ENCODE measurements at regions not wholly inside any gene's neighbourhood (a gene's known extent, or its start where the extent isn't known, plus 50 kb on each side); places are given as distances from the start of the nearest gene placed in this dataset.

GRCh38 chr10:88181902-88182600, 318.6 kb downstream of the PTEN start:
- no peak for TF ChIP-seq POLR2A (IDR thresholded peaks at IDR 0.05; ENCODE audit: low read depth, low read length)
- DNase-seq (ENCODE audit: insufficient read length, low spot score) (no peak), FAIRE-seq (no peak)

GRCh38 chr10:88182601-88182930, 319.1 kb downstream of the PTEN start:
- DNase-seq (ENCODE audit: insufficient read length, low spot score) (no peak), FAIRE-seq (peak; percentile 70)
- TF ChIP-seq POLR2A (IDR thresholded peaks at IDR 0.05; ENCODE audit: low read depth, low read length): no peak

- TF ChIP-seq POLR2A (IDR thresholded peaks at IDR 0.05; ENCODE audit: low read depth, low read length): no peak
- DNase-seq (ENCODE audit: insufficient read length, low spot score) (no peak), FAIRE-seq (peak; percentile 67)
Measured at GRCh38 chr10:88184543-88185297, 321.3 kb downstream of the PTEN start.

- FAIRE-seq (no peak), DNase-seq (ENCODE audit: insufficient read length, low spot score) (no peak)
- no peak for TF ChIP-seq POLR2A (IDR thresholded peaks at IDR 0.05; ENCODE audit: low read depth, low read length)
Measured at GRCh38 chr10:88185830-88186229, 322.4 kb downstream of the PTEN start.

GRCh38 chr10:88186335-88186734, 322.9 kb downstream of the PTEN start:
- DNase-seq (ENCODE audit: insufficient read length, low spot score): no peak
- FAIRE-seq: peak; percentile 36
- no peak for TF ChIP-seq POLR2A (IDR thresholded peaks at IDR 0.05; ENCODE audit: low read depth, low read length)

- FAIRE-seq: no peak
- no peak for DNase-seq (ENCODE audit: insufficient read length, low spot score)
- no peak for TF ChIP-seq POLR2A (IDR thresholded peaks at IDR 0.05; ENCODE audit: low read depth, low read length)
Measured at GRCh38 chr10:88187472-88187871, 324.0 kb downstream of the PTEN start.

GRCh38 chr10:88190123-88190522, 326.7 kb downstream of the PTEN start:
- no peak for FAIRE-seq
- TF ChIP-seq POLR2A (IDR thresholded peaks at IDR 0.05; ENCODE audit: low read depth, low read length): no peak
- no peak for DNase-seq (ENCODE audit: insufficient read length, low spot score)

GRCh38 chr10:88190540-88191235, 327.3 kb downstream of the PTEN start:
- TF ChIP-seq POLR2A (IDR thresholded peaks at IDR 0.05; ENCODE audit: low read depth, low read length): no peak
- DNase-seq (ENCODE audit: insufficient read length, low spot score) (no peak), FAIRE-seq (no peak)

- TF ChIP-seq POLR2A (IDR thresholded peaks at IDR 0.05; ENCODE audit: low read depth, low read length): no peak
- no peak for DNase-seq (ENCODE audit: insufficient read length, low spot score)
- no peak for FAIRE-seq
Measured at GRCh38 chr10:88193018-88193417, 329.6 kb downstream of the PTEN start.

- no peak for TF ChIP-seq POLR2A (IDR thresholded peaks at IDR 0.05; ENCODE audit: low read depth, low read length)
- FAIRE-seq (peak; percentile 86), DNase-seq (ENCODE audit: insufficient read length, low spot score) (peak; percentile 40)
Measured at GRCh38 chr10:88194041-88194887, 330.8 kb downstream of the PTEN start.

- no peak for DNase-seq (ENCODE audit: insufficient read length, low spot score)
- FAIRE-seq: no peak
- TF ChIP-seq POLR2A (IDR thresholded peaks at IDR 0.05; ENCODE audit: low read depth, low read length): no peak
Measured at GRCh38 chr10:88194961-88195367, 331.5 kb downstream of the PTEN start.

- no peak for TF ChIP-seq POLR2A (IDR thresholded peaks at IDR 0.05; ENCODE audit: low read depth, low read length)
- FAIRE-seq: no peak
- DNase-seq (ENCODE audit: insufficient read length, low spot score): no peak
Measured at GRCh38 chr10:88195841-88196240, 332.4 kb downstream of the PTEN start.

GRCh38 chr10:88196291-88196690, 332.9 kb downstream of the PTEN start:
- no peak for TF ChIP-seq POLR2A (IDR thresholded peaks at IDR 0.05; ENCODE audit: low read depth, low read length)
- FAIRE-seq: no peak

GRCh38 chr10:88198023-88198422, 334.6 kb downstream of the PTEN start:
- TF ChIP-seq POLR2A (IDR thresholded peaks at IDR 0.05; ENCODE audit: low read depth, low read length): no peak
- no peak for DNase-seq (ENCODE audit: insufficient read length, low spot score)
- no peak for FAIRE-seq

More at GRCh38 chr10:88196291-88196690, 332.9 kb downstream of the PTEN start:
- DNase-seq (ENCODE audit: insufficient read length, low spot score): no peak
